ENCODE measurements at regions not wholly inside any gene's neighbourhood (a gene's known extent, or its start where the extent isn't known, plus 50 kb on each side); places are given as distances from the start of the nearest gene placed in this dataset.
"Not testable (repeated sequence)": the region's sequence is repeated elsewhere in the genome, so short reads cannot be mapped to it uniquely, and the experiment has no call there.

- Histone ChIP-seq H3K4me3 (ENCODE audit: low read length in 3 of 3) (no peak overlapping the region), H3K36me3 (ENCODE audit: control insufficient read depth in 2 of 3, insufficient read depth in 3 of 3, low read length in 3 of 3) (no peaks in the 10 kb centered on the region), H3K9me3 (ENCODE audit: control insufficient read depth in 2 of 3, insufficient read depth in 1 of 3, low read length in 3 of 3) (peaks cover 0 to 2% (median 0%) of the 10 kb centered on the region in 3 donors), H3K27ac (ENCODE audit: low read depth in 2 of 2, low read length in 2 of 2) (no peak overlapping the region), H3K4me1 (ENCODE audit: control insufficient read depth in 2 of 3, insufficient read depth in 2 of 3, low read depth in 1 of 3, low read length in 3 of 3) (no peaks in the 10 kb centered on the region), H3K9ac (ENCODE audit: low read length in 3 of 3) (no peak overlapping the region), H3K27me3 (ENCODE audit: control insufficient read depth, insufficient read depth, low read length) (no peaks in the 10 kb centered on the region)
- intact Hi-C loops (cut with DNase I), result no loop called here
- no peak for TF ChIP-seq CTCF (IDR thresholded peaks at IDR 0.05; ENCODE audit: borderline replicate concordance, extremely low read depth, insufficient read depth)
- FAIRE-seq, result no peak
- DNase-seq, result no peak
Observed at GRCh38 chr7:57819491-57819981, 369.6 kb downstream of the ZNF716 start.

- Histone ChIP-seq H3K36me3 (ENCODE audit: control insufficient read depth in 2 of 3, insufficient read depth in 3 of 3, low read length in 3 of 3) (no peaks in the 10 kb centered on the region), H3K4me3 (ENCODE audit: low read length in 3 of 3) (no peak overlapping the region), H3K27me3 (ENCODE audit: control insufficient read depth, insufficient read depth, low read length) (no peaks in the 10 kb centered on the region), H3K4me1 (ENCODE audit: control insufficient read depth in 2 of 3, insufficient read depth in 2 of 3, low read depth in 1 of 3, low read length in 3 of 3) (no peaks in the 10 kb centered on the region), H3K27ac (ENCODE audit: low read depth in 2 of 2, low read length in 2 of 2) (no peak overlapping the region), H3K9me3 (ENCODE audit: control insufficient read depth in 2 of 3, insufficient read depth in 1 of 3, low read length in 3 of 3) (peaks cover 0 to 2% (median 0%) of the 10 kb centered on the region in 3 donors), H3K9ac (ENCODE audit: low read length in 3 of 3) (no peak overlapping the region)
- no peak for FAIRE-seq
- DNase-seq, result no peak
- intact Hi-C loops (cut with DNase I), result no loop called here
- no peak for TF ChIP-seq CTCF (IDR thresholded peaks at IDR 0.05; ENCODE audit: borderline replicate concordance, extremely low read depth, insufficient read depth)
Observed at GRCh38 chr7:57820477-57820876, 370.5 kb downstream of the ZNF716 start.

- peaks cover 0 to 2% (median 0%) of the 10 kb centered on the region in 3 donors for H3K9me3 ChIP-seq (ENCODE audit: control insufficient read depth in 2 of 3, insufficient read depth in 1 of 3, low read length in 3 of 3)
- no peak overlapping the region for H3K27ac ChIP-seq (ENCODE audit: low read depth in 2 of 2, low read length in 2 of 2)
- TF ChIP-seq CTCF (IDR thresholded peaks at IDR 0.05; ENCODE audit: borderline replicate concordance, extremely low read depth, insufficient read depth), result no peak
- no peak overlapping the region for H3K4me3 ChIP-seq (ENCODE audit: low read length in 3 of 3)
- FAIRE-seq (no peak), DNase-seq (peak in 1 of 5 donors; percentile 73)
- intact Hi-C loops (cut with DNase I), result no loop called here
- H3K27me3 ChIP-seq (ENCODE audit: control insufficient read depth, insufficient read depth, low read length), result no peaks in the 10 kb centered on the region
- no peaks in the 10 kb centered on the region for H3K36me3 ChIP-seq (ENCODE audit: control insufficient read depth in 2 of 3, insufficient read depth in 3 of 3, low read length in 3 of 3)
- no peaks in the 10 kb centered on the region for H3K4me1 ChIP-seq (ENCODE audit: control insufficient read depth in 2 of 3, insufficient read depth in 2 of 3, low read depth in 1 of 3, low read length in 3 of 3)
- no peak overlapping the region for H3K9ac ChIP-seq (ENCODE audit: low read length in 3 of 3)
Observed at GRCh38 chr7:57821438-57822382, 371.7 kb downstream of the ZNF716 start.

GRCh38 chr7:57826548-57826947 lies 376.6 kb downstream of the ZNF716 start:
- H3K27ac ChIP-seq (ENCODE audit: low read depth in 2 of 2, low read length in 2 of 2); FAIRE-seq; H3K27me3 ChIP-seq (ENCODE audit: control insufficient read depth, insufficient read depth, low read length); DNase-seq; H3K9me3 ChIP-seq (ENCODE audit: control insufficient read depth in 2 of 3, insufficient read depth in 1 of 3, low read length in 3 of 3); H3K36me3 ChIP-seq (ENCODE audit: control insufficient read depth in 2 of 3, insufficient read depth in 3 of 3, low read length in 3 of 3); H3K4me3 ChIP-seq (ENCODE audit: low read length in 3 of 3); H3K4me1 ChIP-seq (ENCODE audit: control insufficient read depth in 2 of 3, insufficient read depth in 2 of 3, low read depth in 1 of 3, low read length in 3 of 3); intact Hi-C loops (cut with DNase I); H3K9ac ChIP-seq (ENCODE audit: low read length in 3 of 3): not testable (repeated sequence)

GRCh38 chr7:57835161-57835560 lies 385.2 kb downstream of the ZNF716 start:
- intact Hi-C loops (cut with DNase I), result not testable (repeated sequence)

GRCh38 chr7:57839152-57839551 lies 389.2 kb downstream of the ZNF716 start:
- FAIRE-seq; H3K4me3 ChIP-seq (ENCODE audit: low read length in 3 of 3); intact Hi-C loops (cut with DNase I); H3K9ac ChIP-seq (ENCODE audit: low read length in 3 of 3); H3K27me3 ChIP-seq (ENCODE audit: control insufficient read depth, insufficient read depth, low read length); H3K36me3 ChIP-seq (ENCODE audit: control insufficient read depth in 2 of 3, insufficient read depth in 3 of 3, low read length in 3 of 3); H3K9me3 ChIP-seq (ENCODE audit: control insufficient read depth in 2 of 3, insufficient read depth in 1 of 3, low read length in 3 of 3); H3K27ac ChIP-seq (ENCODE audit: low read depth in 2 of 2, low read length in 2 of 2); DNase-seq; H3K4me1 ChIP-seq (ENCODE audit: control insufficient read depth in 2 of 3, insufficient read depth in 2 of 3, low read depth in 1 of 3, low read length in 3 of 3): not testable (repeated sequence)

More at GRCh38 chr7:57835161-57835560, 385.2 kb downstream of the ZNF716 start:
- not testable (repeated sequence) for DNase-seq; H3K27me3 ChIP-seq (ENCODE audit: control insufficient read depth, insufficient read depth, low read length); H3K36me3 ChIP-seq (ENCODE audit: control insufficient read depth in 2 of 3, insufficient read depth in 3 of 3, low read length in 3 of 3); H3K9ac ChIP-seq (ENCODE audit: low read length in 3 of 3); FAIRE-seq; H3K9me3 ChIP-seq (ENCODE audit: control insufficient read depth in 2 of 3, insufficient read depth in 1 of 3, low read length in 3 of 3); H3K4me1 ChIP-seq (ENCODE audit: control insufficient read depth in 2 of 3, insufficient read depth in 2 of 3, low read depth in 1 of 3, low read length in 3 of 3); H3K27ac ChIP-seq (ENCODE audit: low read depth in 2 of 2, low read length in 2 of 2); H3K4me3 ChIP-seq (ENCODE audit: low read length in 3 of 3)

Measured in kidney (tissue), 13 donors.